ENCODE measurements at regions not wholly inside any gene's neighbourhood (a gene's known extent, or its start where the extent isn't known, plus 50 kb on each side); places are given as distances from the start of the nearest gene placed in this dataset.
"Not testable (repeated sequence)": the region's sequence is repeated elsewhere in the genome, so short reads cannot be mapped to it uniquely, and the experiment has no call there.

GRCh38 chr4:9679704-9680478 lies 101.5 kb upstream of the DRD5 start:
- Histone ChIP-seq H3K27me3 (ENCODE audit: control insufficient read depth in 2 of 2, insufficient read depth in 2 of 2, low read length in 2 of 2) (no peaks in the 10 kb centered on the region), H3K9ac (replicated peaks; ENCODE audit: extremely low read depth, insufficient read depth, low read length) (no peak overlapping the region)
- CTCF ChIA-PET, result no interaction called here

GRCh38 chr4:9683174-9683573 lies 98.3 kb upstream of the DRD5 start:
- CTCF ChIA-PET; POLR2A ChIA-PET; DNase-seq (ENCODE audit: low read depth, low spot score); dilution Hi-C loops (cut with MboI; ENCODE audit: extremely low pct_ligation_motif_present, low sequenced_read_pairs); H3K27me3 ChIP-seq (ENCODE audit: control insufficient read depth in 2 of 2, insufficient read depth in 2 of 2, low read length in 2 of 2); H3K9ac ChIP-seq (replicated peaks; ENCODE audit: extremely low read depth, insufficient read depth, low read length); H3K4me1 ChIP-seq (ENCODE audit: control insufficient read depth, extremely low read depth, insufficient read depth, low read length); intact Hi-C loops (cut with micrococcal nuclease); H3K9me1 ChIP-seq (replicated peaks; ENCODE audit: control insufficient read depth, extremely low read depth, insufficient read depth, low read length); H3K9me3 ChIP-seq (replicated peaks; ENCODE audit: control insufficient read depth, insufficient read depth, low read length); H3K27ac ChIP-seq (ENCODE audit: insufficient read depth, low read depth, low read length); H2AFZ ChIP-seq (ENCODE audit: low read depth, low read length); H3K4me2 ChIP-seq (ENCODE audit: insufficient read depth, low read length); BruUV-seq (replicated peaks); H3K4me3 ChIP-seq (replicated peaks in 1 of 3; ENCODE audit: insufficient read depth in 1 of 3, low read depth in 1 of 3, low read length in 3 of 3); FAIRE-seq; H4K20me1 ChIP-seq (replicated peaks; ENCODE audit: control insufficient read depth, extremely low read depth, insufficient read depth, low read length); H3K36me3 ChIP-seq (ENCODE audit: control insufficient read depth in 2 of 2, extremely low read depth in 1 of 2, insufficient read depth in 2 of 2, low read length in 2 of 2); H3K79me2 ChIP-seq (ENCODE audit: control insufficient read depth, insufficient read depth, low read length): not testable (repeated sequence)

More at GRCh38 chr4:9679704-9680478, 101.5 kb upstream of the DRD5 start:
- H3K36me3 ChIP-seq (ENCODE audit: control insufficient read depth in 2 of 2, extremely low read depth in 1 of 2, insufficient read depth in 2 of 2, low read length in 2 of 2), result no peaks in the 10 kb centered on the region
- no peaks in the 10 kb centered on the region for H3K4me1 ChIP-seq (ENCODE audit: control insufficient read depth, extremely low read depth, insufficient read depth, low read length)
- H3K9me1 ChIP-seq (replicated peaks; ENCODE audit: control insufficient read depth, extremely low read depth, insufficient read depth, low read length), result no peaks in the 10 kb centered on the region
- no peak overlapping the region for H2AFZ ChIP-seq (ENCODE audit: low read depth, low read length)
- dilution Hi-C loops (cut with MboI; ENCODE audit: extremely low pct_ligation_motif_present, low sequenced_read_pairs) (no loop called here), intact Hi-C loops (cut with micrococcal nuclease) (no loop called here)
- FAIRE-seq (no peak), DNase-seq (ENCODE audit: low read depth, low spot score) (no peak)
- no peaks in the 10 kb centered on the region for H4K20me1 ChIP-seq (replicated peaks; ENCODE audit: control insufficient read depth, extremely low read depth, insufficient read depth, low read length)
- POLR2A ChIA-PET, result no interaction called here
- H3K4me3 ChIP-seq (replicated peaks in 1 of 3; ENCODE audit: insufficient read depth in 1 of 3, low read depth in 1 of 3, low read length in 3 of 3), result no peak overlapping the region
- no peak overlapping the region for H3K27ac ChIP-seq (ENCODE audit: insufficient read depth, low read depth, low read length)
- no TSS peak for BruUV-seq (replicated peaks)
- no peak overlapping the region for H3K4me2 ChIP-seq (ENCODE audit: insufficient read depth, low read length)
- H3K9me3 ChIP-seq (replicated peaks; ENCODE audit: control insufficient read depth, insufficient read depth, low read length), result no peaks in the 10 kb centered on the region
- TF ChIP-seq POLR2A (IDR thresholded peaks at IDR 0.05; ENCODE audit: low read depth, low read length), result no peak
- no peaks in the 10 kb centered on the region for H3K79me2 ChIP-seq (ENCODE audit: control insufficient read depth, insufficient read depth, low read length)

GRCh38 chr4:9685016-9685415 lies 96.4 kb upstream of the DRD5 start:
- H3K4me3 ChIP-seq (replicated peaks in 1 of 3; ENCODE audit: insufficient read depth in 1 of 3, low read depth in 1 of 3, low read length in 3 of 3); H3K36me3 ChIP-seq (ENCODE audit: control insufficient read depth in 2 of 2, extremely low read depth in 1 of 2, insufficient read depth in 2 of 2, low read length in 2 of 2); POLR2A ChIA-PET; H3K27ac ChIP-seq (ENCODE audit: insufficient read depth, low read depth, low read length); CTCF ChIA-PET; H3K9me1 ChIP-seq (replicated peaks; ENCODE audit: control insufficient read depth, extremely low read depth, insufficient read depth, low read length); dilution Hi-C loops (cut with MboI; ENCODE audit: extremely low pct_ligation_motif_present, low sequenced_read_pairs); FAIRE-seq; H3K4me2 ChIP-seq (ENCODE audit: insufficient read depth, low read length); H2AFZ ChIP-seq (ENCODE audit: low read depth, low read length); BruUV-seq (replicated peaks); H3K4me1 ChIP-seq (ENCODE audit: control insufficient read depth, extremely low read depth, insufficient read depth, low read length); DNase-seq (ENCODE audit: low read depth, low spot score); H3K79me2 ChIP-seq (ENCODE audit: control insufficient read depth, insufficient read depth, low read length); intact Hi-C loops (cut with micrococcal nuclease); H4K20me1 ChIP-seq (replicated peaks; ENCODE audit: control insufficient read depth, extremely low read depth, insufficient read depth, low read length); H3K9ac ChIP-seq (replicated peaks; ENCODE audit: extremely low read depth, insufficient read depth, low read length); H3K27me3 ChIP-seq (ENCODE audit: control insufficient read depth in 2 of 2, insufficient read depth in 2 of 2, low read length in 2 of 2); H3K9me3 ChIP-seq (replicated peaks; ENCODE audit: control insufficient read depth, insufficient read depth, low read length): not testable (repeated sequence)

Measured in endothelial cell of umbilical vein (primary cell).